SK-N-SH (cell line): ENCODE measurements at regions not wholly inside any gene's neighbourhood (a gene's known extent, or its start where the extent isn't known, plus 50 kb on each side); places are given as distances from the start of the nearest gene placed in this dataset.

Experiments
- ELF1 ChIP-seq: IDR thresholded peaks from 2 replicates; pipeline ENCODE4 v1.4.0; 2012
- EP300 ChIP-seq, 2 experiments: IDR thresholded peaks; 2 replicates each; pipeline versions ENCODE4 v1.4.0 to v1.6.1; 2012; ENCODE audit warnings: borderline replicate concordance in 1 of 2, low read depth in 1 of 2, low read length in 1 of 2
- EZH2phosphoT487 ChIP-seq: fragments of 200-600 bp; sonication (generic); IDR thresholded peaks from 2 replicates; pipeline ENCODE4 v1.6.1; 2017; ENCODE audit warnings: low read depth, mixed run types, mild to moderate bottlenecking, antibody characterized with exemption, moderate library complexity, borderline replicate concordance
- FOXJ3 ChIP-seq: sonication (generic); formaldehyde crosslinking; IDR thresholded peaks from 2 replicates; pipeline ENCODE4 v1.5.1; 2020; ENCODE audit warnings: mild to moderate bottlenecking, missing genetic modification reagents
- JUND ChIP-seq: IDR thresholded peaks from 2 replicates; pipeline ENCODE4 v1.4.0; 2012
- NFIC ChIP-seq: IDR thresholded peaks from 2 replicates; pipeline ENCODE4 v1.4.0; 2012; ENCODE audit warnings: borderline replicate concordance
- POLR2AphosphoS5 ChIP-seq: IDR thresholded peaks from 2 replicates; pipeline ENCODE4 v1.6.1; 2012; ENCODE audit warnings: low read depth, low read length
- RCOR1 ChIP-seq: fragments of 150-350 bp; IDR thresholded peaks from 2 replicates; pipeline ENCODE4 v1.6.1; 2017; ENCODE audit warnings: antibody characterized with exemption, low read length
- SMC3 ChIP-seq: IDR thresholded peaks from 2 replicates; pipeline ENCODE4 v1.6.1; 2012; ENCODE audit warnings: low read depth, low read length, improper control_type of control experiment
- TAF1 ChIP-seq: IDR thresholded peaks from 2 replicates; pipeline ENCODE4 v1.6.1; 2012; ENCODE audit warnings: low read depth, mild to moderate bottlenecking, low read length, moderate library complexity, borderline replicate concordance
- TF ChIP-seq, protein P1 (sequence below): fragments of 200-600 bp; sonication (generic); IDR thresholded peaks from 2 replicates; pipeline ENCODE4 v1.6.1; 2017; ENCODE audit warnings: antibody characterized with exemption, mild to moderate bottlenecking, moderate library complexity

GRCh38 chr21:19692231-19692630, 1288.6 kb upstream of the TMPRSS15 start:
- TF ChIP-seq, protein P1, sequence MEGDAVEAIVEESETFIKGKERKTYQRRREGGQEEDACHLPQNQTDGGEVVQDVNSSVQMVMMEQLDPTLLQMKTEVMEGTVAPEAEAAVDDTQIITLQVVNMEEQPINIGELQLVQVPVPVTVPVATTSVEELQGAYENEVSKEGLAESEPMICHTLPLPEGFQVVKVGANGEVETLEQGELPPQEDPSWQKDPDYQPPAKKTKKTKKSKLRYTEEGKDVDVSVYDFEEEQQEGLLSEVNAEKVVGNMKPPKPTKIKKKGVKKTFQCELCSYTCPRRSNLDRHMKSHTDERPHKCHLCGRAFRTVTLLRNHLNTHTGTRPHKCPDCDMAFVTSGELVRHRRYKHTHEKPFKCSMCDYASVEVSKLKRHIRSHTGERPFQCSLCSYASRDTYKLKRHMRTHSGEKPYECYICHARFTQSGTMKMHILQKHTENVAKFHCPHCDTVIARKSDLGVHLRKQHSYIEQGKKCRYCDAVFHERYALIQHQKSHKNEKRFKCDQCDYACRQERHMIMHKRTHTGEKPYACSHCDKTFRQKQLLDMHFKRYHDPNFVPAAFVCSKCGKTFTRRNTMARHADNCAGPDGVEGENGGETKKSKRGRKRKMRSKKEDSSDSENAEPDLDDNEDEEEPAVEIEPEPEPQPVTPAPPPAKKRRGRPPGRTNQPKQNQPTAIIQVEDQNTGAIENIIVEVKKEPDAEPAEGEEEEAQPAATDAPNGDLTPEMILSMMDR = no peak
- TF ChIP-seq EZH2phosphoT487 (no peak), ELF1 (no peak), RCOR1 (no peak), POLR2AphosphoS5 (no peak), JUND (no peak), TAF1 (no peak), SMC3 (no peak), FOXJ3 (CRISPR knock-in tag) (no peak), NFIC (no peak), EP300 (IDR thresholded peaks at IDR 0.05; ENCODE audit: borderline replicate concordance in 1 of 2, low read depth in 1 of 2, low read length in 1 of 2) (no peak)
